SK-N-SH (cell line): ENCODE measurements at regions not wholly inside any gene's neighbourhood (a gene's known extent, or its start where the extent isn't known, plus 50 kb on each side); places are given as distances from the start of the nearest gene placed in this dataset.

ENCODE experiments used
- CTCF ChIA-PET: fragments of 300-600, 350-600 bp; formaldehyde crosslinking; extraction: SDS; loops from one replicate; lab custom pipeline; 2021; lab: Yijun Ruan, JAX
- POLR2A ChIA-PET: fragments of 350-600 bp; sonication (Branson Sonifier 250); formaldehyde crosslinking; extraction: SDS; loops from one replicate; lab custom pipeline; 2020; ENCODE audit warnings: antibody characterized with exemption, inconsistent platforms; lab: Yijun Ruan, JAX
- DNase-seq: peaks from one replicate; pipeline ENCODE4 v3.0.0; 2012
- H2AFZ ChIP-seq: fragments of 200-600 bp; sonication (generic); 2 replicates; pipeline ENCODE4 v1.8.1; 2016; ENCODE audit warnings: antibody characterized with exemption, mild to moderate bottlenecking, low read depth
- H3F3A ChIP-seq: fragments of 200-600 bp; sonication (generic); replicated peaks from 2 replicates; pipeline ENCODE3; 2016; ENCODE audit warnings: antibody characterized with exemption, mild to moderate bottlenecking; ENCODE audit not compliant: insufficient read depth
- H3K27ac ChIP-seq, 2 experiments: fragments of 200-500 bp in 1 of 2; fragments of 200-600 bp in 1 of 2; sonication (Bioruptor generic) in 1 of 2; sonication (generic), shearing (Covaris generic) in 1 of 2; 2 replicates each; pipeline versions ENCODE4 v1.5.1 to v1.6.1; 2014 to 2016; ENCODE audit warnings: low read depth in 2 of 2, inconsistent platforms in 1 of 2, low read length in 1 of 2, mild to moderate bottlenecking in 1 of 2, mixed read lengths in 1 of 2
- H3K27me3 ChIP-seq: fragments of 200-600 bp; sonication (generic), shearing (Covaris generic); 2 replicates; pipeline ENCODE4 v1.6.1; 2016; ENCODE audit warnings: mixed run types; ENCODE audit not compliant: insufficient read depth
- H3K36me3 ChIP-seq, 2 experiments: fragments of 200-500 bp in 1 of 2; fragments of 200-600 bp in 1 of 2; sonication (Bioruptor generic) in 1 of 2; sonication (generic) in 1 of 2; replicated peaks in 1 of 2; 2 replicates each; pipeline versions ENCODE3 to v1.5.1; 2014 to 2016; ENCODE audit warnings: low read length in 1 of 2, mild to moderate bottlenecking in 1 of 2; ENCODE audit not compliant: insufficient read depth in 2 of 2, control insufficient read depth in 1 of 2
- H3K4me1 ChIP-seq, 2 experiments: fragments of 200-500 bp in 1 of 2; fragments of 200-600 bp in 1 of 2; sonication (Bioruptor generic) in 1 of 2; sonication (generic), shearing (Covaris generic) in 1 of 2; 2 replicates each; pipeline versions ENCODE4 v1.5.1 to v1.6.1; 2014 to 2016; ENCODE audit warnings: low read depth in 1 of 2, low read length in 1 of 2, mixed run types in 1 of 2; ENCODE audit not compliant: insufficient read depth in 2 of 2, control insufficient read depth in 1 of 2
- H3K4me2 ChIP-seq: fragments of 200-600 bp; sonication (generic), shearing (Covaris generic); 2 replicates; pipeline ENCODE4 v1.6.1; 2017; ENCODE audit warnings: mixed run types
- H3K4me3 ChIP-seq, 2 experiments: fragments of 200-500 bp in 1 of 2; fragments of 200-600 bp in 1 of 2; sonication (Bioruptor generic) in 1 of 2; sonication (generic), shearing (Covaris generic) in 1 of 2; 2 replicates each; pipeline versions ENCODE4 v1.5.1 to v1.8.1; 2014 to 2016; ENCODE audit warnings: low read depth in 2 of 2, inconsistent platforms in 1 of 2, low read length in 1 of 2, mild to moderate bottlenecking in 1 of 2, mixed read lengths in 1 of 2, moderate library complexity in 1 of 2
- H3K79me2 ChIP-seq: fragments of 200-600 bp; sonication (generic); 2 replicates; pipeline ENCODE4 v1.8.1; 2017; ENCODE audit warnings: mild to moderate bottlenecking; ENCODE audit not compliant: insufficient read depth
- H3K9ac ChIP-seq: fragments of 200-600 bp; sonication (generic); 2 replicates; pipeline ENCODE4 v1.6.1; 2017; ENCODE audit warnings: mixed run types
- H3K9me2 ChIP-seq: fragments of 200-600 bp; sonication (generic); 2 replicates; pipeline ENCODE4 v1.6.1; 2017; ENCODE audit warnings: mixed run types
- H3K9me3 ChIP-seq: fragments of 200-600 bp; sonication (generic); 2 replicates; pipeline ENCODE4 v1.6.1; 2017; ENCODE audit warnings: mixed run types, mild to moderate bottlenecking, moderate library complexity
- H4K20me1 ChIP-seq: fragments of 200-600 bp; sonication (generic); 2 replicates; pipeline ENCODE4 v1.6.1; 2017; ENCODE audit warnings: mild to moderate bottlenecking, mixed run types; ENCODE audit not compliant: insufficient read depth
- CHD2 ChIP-seq: fragments of 150-350 bp; IDR thresholded peaks from 2 replicates; pipeline ENCODE4 v1.6.1; 2018; ENCODE audit warnings: low read length; ENCODE audit not compliant: partially characterized antibody
- JUND ChIP-seq: IDR thresholded peaks from 2 replicates; pipeline ENCODE4 v1.4.0; 2012
- PBX3 ChIP-seq: IDR thresholded peaks from 2 replicates; pipeline ENCODE4; 2012
- RFX5 ChIP-seq: IDR thresholded peaks from 2 replicates; pipeline ENCODE4 v1.6.1; 2012; ENCODE audit warnings: mild to moderate bottlenecking, improper control_type of control experiment, low read length
- USF2 ChIP-seq: fragments of 150-350 bp; IDR thresholded peaks from 2 replicates; pipeline ENCODE4 v1.6.1; 2017; ENCODE audit warnings: antibody characterized with exemption, low read length, low read depth, borderline replicate concordance
- ZBTB33 ChIP-seq: IDR thresholded peaks from 2 replicates; pipeline ENCODE4 v1.4.0; 2012; ENCODE audit warnings: low read depth, borderline replicate concordance
- WGBS: methylation state at CpG from one replicate; pipeline ENCODE4 v1.1.6; 2017; ENCODE audit warnings: low lambda C conversion rate; 5-methylcytosine and 5-hydroxymethylcytosine counted together
- TF ChIP-seq, protein P1 (sequence below): IDR thresholded peaks from 2 replicates; pipeline ENCODE4 v1.6.1; 2012; ENCODE audit warnings: mild to moderate bottlenecking, low read depth, low read length, moderate library complexity

GRCh38 chr12:124515981-124516380, 51.4 kb downstream of the NCOR2 start:
- 84% methylated on average over 5 of the region's 15 CpGs for WGBS
- H3K27me3 ChIP-seq: no peaks in the 10 kb centered on the region
- CTCF ChIA-PET: interaction anchor here (0.6 to 1.9 kb wide), 5 partner anchors 9 to 256 kb away, joined by 3 to 4 read pairs (median 4); no protein-coding TSS in a partner anchor
- H3K9me2 ChIP-seq: no peaks in the 10 kb centered on the region
- peaks cover 0 to 8% of the 10 kb centered on the region in 2 experiments for H3K36me3 ChIP-seq
- peaks cover 83% of the 10 kb centered on the region for H3K79me2 ChIP-seq
- TF ChIP-seq RFX5 (no peak), CHD2 (peak; percentile 5)
- peaks cover 60% of the 10 kb centered on the region for H3F3A ChIP-seq
- peak overlapping the region; percentile 91; the same call in 1 of the 2 replicates for H3K9ac ChIP-seq
- peaks cover 47% of the 10 kb centered on the region for H4K20me1 ChIP-seq
- H2AFZ ChIP-seq: no peak overlapping the region
- POLR2A ChIA-PET: no interaction called here
- peak overlapping the region; percentile 90 to 99 for H3K27ac ChIP-seq
- H3K4me2 ChIP-seq: peak overlapping the region; percentile 92
- no peak for DNase-seq
- H3K4me3 ChIP-seq: no peak overlapping the region
- peaks cover 56 to 79% of the 10 kb centered on the region in 2 experiments for H3K4me1 ChIP-seq
- H3K9me3 ChIP-seq: no peaks in the 10 kb centered on the region

GRCh38 chr12:124514996-124515932, 52.1 kb downstream of the NCOR2 start:
- H3K9me3 ChIP-seq: no peaks in the 10 kb centered on the region
- peak overlapping the region; percentile 90 to 99; a peak in 2 of 4 replicates for H3K27ac ChIP-seq
- H3K4me2 ChIP-seq: peak overlapping the region; percentile 92; the same call in 1 of the 2 replicates
- H3K36me3 ChIP-seq: peaks cover 0 to 8% of the 10 kb centered on the region in 2 experiments
- peaks cover 60 to 79% of the 10 kb centered on the region in 2 experiments for H3K4me1 ChIP-seq
- H3K27me3 ChIP-seq: no peaks in the 10 kb centered on the region
- H4K20me1 ChIP-seq: peaks cover 47% of the 10 kb centered on the region
- no peak for TF ChIP-seq USF2
- TF ChIP-seq PBX3: no peak
- TF ChIP-seq, protein P1, sequence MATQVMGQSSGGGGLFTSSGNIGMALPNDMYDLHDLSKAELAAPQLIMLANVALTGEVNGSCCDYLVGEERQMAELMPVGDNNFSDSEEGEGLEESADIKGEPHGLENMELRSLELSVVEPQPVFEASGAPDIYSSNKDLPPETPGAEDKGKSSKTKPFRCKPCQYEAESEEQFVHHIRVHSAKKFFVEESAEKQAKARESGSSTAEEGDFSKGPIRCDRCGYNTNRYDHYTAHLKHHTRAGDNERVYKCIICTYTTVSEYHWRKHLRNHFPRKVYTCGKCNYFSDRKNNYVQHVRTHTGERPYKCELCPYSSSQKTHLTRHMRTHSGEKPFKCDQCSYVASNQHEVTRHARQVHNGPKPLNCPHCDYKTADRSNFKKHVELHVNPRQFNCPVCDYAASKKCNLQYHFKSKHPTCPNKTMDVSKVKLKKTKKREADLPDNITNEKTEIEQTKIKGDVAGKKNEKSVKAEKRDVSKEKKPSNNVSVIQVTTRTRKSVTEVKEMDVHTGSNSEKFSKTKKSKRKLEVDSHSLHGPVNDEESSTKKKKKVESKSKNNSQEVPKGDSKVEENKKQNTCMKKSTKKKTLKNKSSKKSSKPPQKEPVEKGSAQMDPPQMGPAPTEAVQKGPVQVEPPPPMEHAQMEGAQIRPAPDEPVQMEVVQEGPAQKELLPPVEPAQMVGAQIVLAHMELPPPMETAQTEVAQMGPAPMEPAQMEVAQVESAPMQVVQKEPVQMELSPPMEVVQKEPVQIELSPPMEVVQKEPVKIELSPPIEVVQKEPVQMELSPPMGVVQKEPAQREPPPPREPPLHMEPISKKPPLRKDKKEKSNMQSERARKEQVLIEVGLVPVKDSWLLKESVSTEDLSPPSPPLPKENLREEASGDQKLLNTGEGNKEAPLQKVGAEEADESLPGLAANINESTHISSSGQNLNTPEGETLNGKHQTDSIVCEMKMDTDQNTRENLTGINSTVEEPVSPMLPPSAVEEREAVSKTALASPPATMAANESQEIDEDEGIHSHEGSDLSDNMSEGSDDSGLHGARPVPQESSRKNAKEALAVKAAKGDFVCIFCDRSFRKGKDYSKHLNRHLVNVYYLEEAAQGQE: no peak
- TF ChIP-seq JUND: no peak
- TF ChIP-seq ZBTB33: no peak
- DNase-seq: no peak
- CTCF ChIA-PET: interaction anchor here (0.6 to 1.6 kb wide), 3 partner anchors 35 to 118 kb away, joined by 3 read pairs; no protein-coding TSS in a partner anchor
- H2AFZ ChIP-seq: no peak overlapping the region
- 95% methylated on average over 19 of the region's 19 CpGs for WGBS
- peaks cover 83% of the 10 kb centered on the region for H3K79me2 ChIP-seq
- H3K9ac ChIP-seq: no peak overlapping the region; the same call in 1 of the 2 replicates
- peaks cover 67% of the 10 kb centered on the region for H3F3A ChIP-seq
- H3K4me3 ChIP-seq: no peak overlapping the region
- no peaks in the 10 kb centered on the region for H3K9me2 ChIP-seq
- POLR2A ChIA-PET: no interaction called here
